Neutrophil (primary cell): ENCODE measurements at regions not wholly inside any gene's neighbourhood (a gene's known extent, or its start where the extent isn't known, plus 50 kb on each side); places are given as distances from the start of the nearest gene placed in this dataset.

Experiments used
- H3K27ac ChIP-seq: fragments of 200-600 bp; sonication (generic); 2 replicates; pipeline ENCODE4 v1.5.1; 2016; ENCODE audit warnings: mild to moderate bottlenecking, moderate library complexity
- H3K27me3 ChIP-seq: fragments of 200-600 bp; sonication (generic); 2 replicates; pipeline ENCODE4 v1.6.0; 2016; ENCODE audit warnings: mild to moderate bottlenecking
- H3K36me3 ChIP-seq: fragments of 200-600 bp; sonication (generic); 2 replicates; pipeline ENCODE4 v1.5.1; 2017
- H3K4me1 ChIP-seq, 2 experiments: fragments of 200-600 bp in 1 of 2; sonication (generic) in 1 of 2; 1 replicate in 1 of 2; 2 replicates in 1 of 2; pipeline versions ENCODE4 v1.5.1 to v1.6.1; 2013 to 2016; ENCODE audit warnings: low read depth in 1 of 2, low read length in 1 of 2, mild to moderate bottlenecking in 1 of 2, moderate library complexity in 1 of 2; ENCODE audit not compliant: control insufficient read depth in 1 of 2, insufficient read depth in 1 of 2
- H3K4me3 ChIP-seq, 2 experiments: fragments of 200-600 bp in 1 of 2; sonication (generic) in 1 of 2; 1 replicate in 1 of 2; 2 replicates in 1 of 2; pipeline ENCODE4 v1.5.1; 2013 to 2016; ENCODE audit warnings: low read depth in 1 of 2, low read length in 1 of 2, mild to moderate bottlenecking in 1 of 2, moderate library complexity in 1 of 2
- H3K9me3 ChIP-seq: fragments of 200-600 bp; sonication (generic); 2 replicates; pipeline ENCODE4 v1.5.1; 2016
- TF ChIP-seq, protein P1 (sequence below): fragments of 200-600 bp; sonication (generic); IDR thresholded peaks from 2 replicates; pipeline ENCODE4 v1.5.1; 2016; ENCODE audit warnings: antibody characterized with exemption

DNA sequence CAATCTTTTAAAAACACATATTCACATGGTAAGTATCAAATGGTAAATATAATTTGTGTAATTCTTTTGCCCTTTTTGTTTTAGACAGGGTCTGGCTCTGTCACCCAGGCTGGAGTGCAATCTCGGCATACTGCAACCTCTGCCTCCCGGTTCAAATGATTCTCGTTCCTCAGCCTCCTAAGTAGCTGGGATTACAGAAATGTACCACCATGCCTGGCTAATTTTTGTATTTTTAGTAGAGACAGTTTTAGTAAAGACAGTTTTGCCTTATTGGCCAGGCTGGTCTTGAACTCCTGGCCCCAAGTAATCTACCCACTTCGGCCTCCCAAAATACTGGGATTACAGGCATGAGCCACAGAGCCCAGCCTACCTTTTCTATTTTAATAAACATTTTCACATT, 182.2 kb downstream of the MYCN start:
- Histone ChIP-seq H3K27ac (no peak overlapping the region), H3K9me3 (no peaks in the 10 kb centered on the region), H3K4me1 (no peaks in the 10 kb centered on the region), H3K27me3 (no peaks in the 10 kb centered on the region), H3K4me3 (no peak overlapping the region), H3K36me3 (no peaks in the 10 kb centered on the region)
- TF ChIP-seq, protein P1, sequence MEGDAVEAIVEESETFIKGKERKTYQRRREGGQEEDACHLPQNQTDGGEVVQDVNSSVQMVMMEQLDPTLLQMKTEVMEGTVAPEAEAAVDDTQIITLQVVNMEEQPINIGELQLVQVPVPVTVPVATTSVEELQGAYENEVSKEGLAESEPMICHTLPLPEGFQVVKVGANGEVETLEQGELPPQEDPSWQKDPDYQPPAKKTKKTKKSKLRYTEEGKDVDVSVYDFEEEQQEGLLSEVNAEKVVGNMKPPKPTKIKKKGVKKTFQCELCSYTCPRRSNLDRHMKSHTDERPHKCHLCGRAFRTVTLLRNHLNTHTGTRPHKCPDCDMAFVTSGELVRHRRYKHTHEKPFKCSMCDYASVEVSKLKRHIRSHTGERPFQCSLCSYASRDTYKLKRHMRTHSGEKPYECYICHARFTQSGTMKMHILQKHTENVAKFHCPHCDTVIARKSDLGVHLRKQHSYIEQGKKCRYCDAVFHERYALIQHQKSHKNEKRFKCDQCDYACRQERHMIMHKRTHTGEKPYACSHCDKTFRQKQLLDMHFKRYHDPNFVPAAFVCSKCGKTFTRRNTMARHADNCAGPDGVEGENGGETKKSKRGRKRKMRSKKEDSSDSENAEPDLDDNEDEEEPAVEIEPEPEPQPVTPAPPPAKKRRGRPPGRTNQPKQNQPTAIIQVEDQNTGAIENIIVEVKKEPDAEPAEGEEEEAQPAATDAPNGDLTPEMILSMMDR = no peak

DNA sequence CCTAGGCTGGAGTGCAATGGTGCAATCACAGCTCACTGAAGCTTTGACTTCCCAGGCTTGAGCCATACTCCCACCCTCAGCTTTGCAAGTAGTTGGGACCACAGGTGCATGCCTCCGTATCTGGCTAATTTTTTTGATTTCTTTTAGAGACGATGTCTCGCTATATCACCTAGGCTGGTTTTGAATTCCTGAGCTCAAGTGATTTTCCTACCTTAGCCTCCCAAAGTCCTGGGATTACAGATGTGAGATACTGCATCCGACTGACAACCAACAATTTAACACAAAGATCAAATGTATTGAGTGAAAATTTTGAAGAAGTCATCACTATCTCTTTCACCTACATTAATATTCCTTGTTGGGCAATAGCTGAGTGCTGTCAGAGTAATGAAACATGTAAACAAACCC, 181.6 kb downstream of the MYCN start:
- Histone ChIP-seq H3K4me1 (no peaks in the 10 kb centered on the region), H3K4me3 (no peak overlapping the region), H3K27ac (no peak overlapping the region), H3K27me3 (no peaks in the 10 kb centered on the region), H3K36me3 (no peaks in the 10 kb centered on the region), H3K9me3 (no peaks in the 10 kb centered on the region)
- TF ChIP-seq, protein P1 = no peak

DNA sequence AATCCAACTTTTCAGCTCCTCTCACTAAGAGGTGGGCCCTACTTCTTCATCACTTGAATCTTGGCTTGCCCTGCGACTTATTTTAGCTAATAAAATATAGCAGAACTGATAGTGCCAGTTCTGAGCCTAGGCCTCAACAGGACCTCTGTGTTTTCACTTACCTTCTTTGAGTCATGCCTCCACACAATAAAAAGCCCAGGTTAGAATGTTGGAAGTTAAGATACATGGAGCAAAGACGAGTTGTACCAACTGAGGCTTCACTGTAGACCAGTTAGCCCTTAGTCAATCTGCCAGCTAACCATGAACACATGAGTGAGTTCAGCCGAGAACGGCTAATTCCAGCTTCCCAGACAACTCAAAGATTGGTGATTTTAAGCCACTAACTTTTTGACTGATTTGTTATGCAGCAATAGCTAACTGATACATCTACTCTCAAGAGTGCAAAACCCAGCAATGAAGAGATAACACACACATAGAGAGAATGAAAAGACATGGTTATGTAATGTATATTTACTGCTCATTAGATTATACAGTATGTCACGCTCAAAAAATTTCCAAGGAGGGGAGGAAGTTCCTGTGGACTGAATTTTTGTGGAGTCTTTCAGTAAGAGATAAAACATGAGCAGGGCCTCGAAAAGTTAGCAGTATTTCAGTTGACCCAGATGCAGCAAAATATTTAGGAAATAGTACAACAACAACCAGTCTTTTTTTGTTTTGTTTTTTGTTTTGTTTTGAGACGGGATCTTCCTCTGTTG, 181.1 kb downstream of the MYCN start:
- Histone ChIP-seq H3K9me3 (no peaks in the 10 kb centered on the region), H3K27me3 (no peaks in the 10 kb centered on the region), H3K36me3 (no peaks in the 10 kb centered on the region), H3K4me3 (no peak overlapping the region), H3K27ac (no peak overlapping the region), H3K4me1 (no peaks in the 10 kb centered on the region)
- TF ChIP-seq, protein P1 = no peak

DNA sequence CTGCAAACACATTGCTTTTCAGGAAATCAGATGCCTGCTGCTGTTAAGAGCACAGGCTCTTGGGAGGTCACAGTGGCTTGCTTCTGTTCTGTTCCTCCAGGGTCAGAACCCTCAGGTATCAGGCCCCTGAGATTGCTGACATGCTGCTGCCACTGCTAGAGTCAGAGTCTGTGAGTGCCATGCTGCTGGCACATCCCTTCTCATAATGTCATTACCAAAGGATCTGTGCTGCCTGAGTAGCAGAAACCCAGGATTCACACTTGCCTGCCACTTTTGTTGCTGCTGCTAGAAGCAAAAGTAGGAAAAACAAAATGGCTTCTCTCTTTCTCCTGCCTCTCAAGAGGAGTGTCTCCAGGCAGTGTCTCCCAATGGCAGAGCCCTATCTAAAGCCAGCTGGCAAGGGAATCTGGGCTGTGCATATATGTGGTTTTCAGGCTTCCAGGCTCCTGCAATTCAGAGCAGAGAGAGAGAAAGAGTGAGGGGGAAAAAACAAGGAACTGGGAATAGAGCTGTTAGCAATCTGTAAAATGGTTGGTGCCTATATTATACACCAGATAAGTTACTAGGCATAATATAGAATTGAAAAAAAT, 180.3 kb downstream of the MYCN start:
- no peak overlapping the region for H3K27ac ChIP-seq
- H3K36me3 ChIP-seq = no peaks in the 10 kb centered on the region
- H3K4me1 ChIP-seq = no peaks in the 10 kb centered on the region
- no peak overlapping the region for H3K4me3 ChIP-seq
- H3K9me3 ChIP-seq = no peaks in the 10 kb centered on the region
- TF ChIP-seq, protein P1 = no peak
- H3K27me3 ChIP-seq = no peaks in the 10 kb centered on the region

DNA sequence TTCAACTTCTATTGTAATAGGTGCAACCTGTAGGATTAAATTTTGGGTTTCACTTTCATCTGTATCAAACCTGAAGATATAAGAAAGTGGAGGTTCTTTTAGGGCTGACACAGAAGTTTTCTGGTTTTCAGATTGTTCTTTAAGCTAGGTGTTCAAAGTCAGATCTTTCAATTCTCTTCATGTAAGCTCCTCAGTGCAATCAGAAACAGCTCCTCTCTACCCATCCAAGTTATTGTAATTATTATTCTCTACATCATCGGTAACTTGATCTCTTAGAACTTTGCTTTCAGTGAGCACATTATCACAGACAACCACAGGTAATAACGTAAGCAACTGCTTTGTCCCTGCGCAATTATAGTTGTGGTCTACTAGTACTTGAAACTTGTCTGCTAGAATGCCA, 179.4 kb downstream of the MYCN start:
- TF ChIP-seq, protein P1 = no peak
- Histone ChIP-seq H3K4me1 (no peaks in the 10 kb centered on the region), H3K27me3 (no peaks in the 10 kb centered on the region), H3K27ac (no peak overlapping the region), H3K9me3 (no peaks in the 10 kb centered on the region), H3K4me3 (no peak overlapping the region), H3K36me3 (no peaks in the 10 kb centered on the region)
